Fibroblast of upper back skin (primary cell): ENCODE measurements at regions not wholly inside any gene's neighbourhood (a gene's known extent, or its start where the extent isn't known, plus 50 kb on each side); places are given as distances from the start of the nearest gene placed in this dataset.
A peak's percentile ranks its signal among the peaks of the same experiment; 100 is the strongest.
"Not testable (repeated sequence)": the region's sequence is repeated elsewhere in the genome, so short reads cannot be mapped to it uniquely, and the experiment has no call there.

Source experiments
- DNase-seq: peaks from one replicate; pipeline ENCODE4 v3.0.0-alpha.2; 2013

DNA sequence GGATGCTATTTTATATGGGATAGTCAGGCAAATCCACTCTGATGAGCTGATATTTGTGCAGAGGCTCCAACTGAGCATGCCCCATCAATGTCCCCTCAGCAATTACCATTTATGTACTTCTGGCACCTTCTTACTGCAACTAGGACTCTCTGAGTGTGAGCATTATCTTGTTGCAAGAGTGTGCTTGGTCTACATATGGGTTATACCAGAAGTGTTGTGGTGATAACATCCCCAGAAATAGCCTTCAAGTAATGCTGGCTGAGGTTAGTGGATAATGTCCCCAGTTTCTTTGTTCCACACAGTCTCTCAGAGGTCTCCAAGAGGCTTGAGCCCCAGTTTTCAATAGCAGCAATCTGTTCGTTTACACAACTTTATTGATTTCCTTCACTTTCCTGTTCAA is 408.6 kb downstream of the JRKL start:
- DNase-seq, result no peak

DNA sequence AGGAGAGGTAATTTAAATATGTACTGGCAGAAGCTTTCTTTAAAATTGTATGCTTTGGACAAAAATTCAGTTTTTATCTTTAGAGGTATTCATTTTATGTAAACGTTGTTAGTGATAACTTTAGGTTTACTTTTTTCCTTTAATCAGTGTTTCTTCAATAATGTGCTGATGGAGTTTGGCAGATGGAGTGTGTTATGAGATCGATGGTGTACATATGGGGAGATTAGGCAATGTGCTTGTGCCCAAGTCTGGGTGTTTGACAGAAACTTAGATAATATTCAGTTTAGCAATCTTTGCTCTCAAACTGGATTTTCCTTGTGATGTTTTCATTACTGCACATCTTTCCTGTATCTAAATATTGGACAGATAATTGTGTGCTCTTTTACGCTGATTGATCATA is 425.4 kb downstream of the JRKL start:
- no peak for DNase-seq

DNA sequence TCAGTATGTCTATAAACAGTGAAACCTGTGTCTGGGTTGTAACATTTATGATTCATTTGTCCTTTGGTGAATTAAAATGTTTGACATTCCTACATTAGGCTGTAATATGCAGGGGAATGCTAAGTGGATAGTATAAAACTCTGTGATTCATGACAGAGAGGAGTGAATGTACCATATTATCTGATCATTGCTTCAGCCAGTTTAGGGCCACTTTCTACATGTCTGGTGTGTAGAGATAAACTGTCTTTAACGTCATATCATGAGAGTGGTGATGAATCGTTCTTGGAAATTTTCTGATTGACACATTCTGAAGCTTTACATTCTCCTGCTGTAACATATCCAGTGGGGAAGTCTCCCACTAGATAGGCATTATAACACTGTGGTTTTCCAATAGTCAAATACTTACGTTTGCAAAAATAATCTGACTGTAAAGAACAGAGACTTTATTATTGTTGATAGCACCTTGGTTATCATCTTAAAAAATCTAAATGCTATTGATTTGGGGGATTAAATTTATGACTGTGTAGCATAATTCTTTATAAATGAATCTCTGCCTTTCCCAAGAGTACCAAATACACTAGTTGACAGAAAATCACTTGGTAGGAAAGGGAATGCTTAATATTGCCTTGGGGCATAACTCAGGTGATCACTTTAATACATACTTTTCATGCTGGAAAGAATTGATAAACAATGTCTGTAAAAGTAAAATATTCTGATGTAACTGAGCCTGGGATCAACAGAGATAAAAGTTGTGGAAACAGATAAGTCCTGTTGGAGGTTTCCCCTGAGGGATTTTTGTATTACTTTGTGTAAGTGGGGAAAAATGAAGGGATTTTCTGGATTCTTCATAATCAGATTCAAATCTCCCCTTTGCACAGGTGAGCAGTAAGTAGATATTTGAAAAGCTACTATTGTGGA is 427.9 kb downstream of the JRKL start:
- DNase-seq, result peak; percentile 43

DNA sequence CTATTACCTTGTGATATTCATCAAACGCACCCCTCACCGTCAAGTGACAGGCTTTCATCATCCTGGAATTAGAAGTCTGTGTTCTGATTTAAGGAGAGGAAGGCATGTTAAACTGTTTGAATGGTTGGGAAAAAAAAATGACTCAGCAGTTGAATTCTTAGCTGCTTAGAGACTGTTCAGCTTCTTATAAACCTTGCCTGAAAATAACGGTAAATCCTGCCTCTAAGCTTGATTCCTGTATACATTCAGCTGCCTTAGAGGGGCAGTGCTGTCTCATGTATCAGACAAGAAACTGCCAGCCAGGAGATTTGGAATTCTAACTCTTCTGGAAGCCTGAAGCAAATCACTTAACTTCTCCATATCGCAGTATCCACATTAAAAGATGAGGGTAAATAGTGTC is 437.4 kb downstream of the JRKL start:
- DNase-seq, result peak; percentile 12

DNA sequence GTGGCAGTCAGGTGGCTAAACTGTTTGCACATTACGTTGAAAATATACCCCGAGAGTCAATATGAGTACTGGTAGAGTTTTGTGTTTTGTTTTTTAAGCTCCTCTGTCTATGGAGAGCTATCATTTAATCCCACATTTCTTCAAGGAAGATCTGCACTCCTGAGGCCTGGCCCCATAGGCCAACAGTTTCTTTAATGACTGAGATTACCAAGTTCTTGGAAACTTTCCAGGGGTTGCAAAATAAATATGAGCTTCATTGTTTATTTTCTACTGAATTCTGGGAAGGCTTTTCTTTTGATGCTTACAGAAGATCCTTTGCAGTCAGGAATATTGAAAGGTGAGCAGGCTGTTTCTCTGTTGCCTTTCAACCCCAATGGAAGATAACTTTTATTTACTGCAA is 452.0 kb downstream of the JRKL start:
- DNase-seq, result no peak

DNA sequence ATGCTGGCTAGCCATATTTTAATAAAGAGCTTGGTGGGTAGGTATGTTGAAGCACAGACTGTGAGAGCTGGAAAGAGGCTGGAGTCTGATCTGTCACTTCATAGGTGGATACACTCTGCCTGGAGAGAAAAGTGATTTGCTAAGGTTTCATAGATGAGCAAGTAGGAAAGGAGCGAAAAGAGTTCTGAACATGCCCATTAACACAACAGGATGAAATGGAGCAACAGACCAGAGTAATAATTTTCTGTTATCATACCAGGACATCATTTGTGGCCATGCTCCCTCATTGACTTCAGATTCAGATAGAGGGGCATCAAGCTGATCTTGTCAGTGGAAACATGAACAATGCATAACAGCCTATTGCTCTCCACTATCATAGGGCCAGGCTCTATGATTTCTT is 452.9 kb downstream of the JRKL start:
- DNase-seq, result no peak

DNA sequence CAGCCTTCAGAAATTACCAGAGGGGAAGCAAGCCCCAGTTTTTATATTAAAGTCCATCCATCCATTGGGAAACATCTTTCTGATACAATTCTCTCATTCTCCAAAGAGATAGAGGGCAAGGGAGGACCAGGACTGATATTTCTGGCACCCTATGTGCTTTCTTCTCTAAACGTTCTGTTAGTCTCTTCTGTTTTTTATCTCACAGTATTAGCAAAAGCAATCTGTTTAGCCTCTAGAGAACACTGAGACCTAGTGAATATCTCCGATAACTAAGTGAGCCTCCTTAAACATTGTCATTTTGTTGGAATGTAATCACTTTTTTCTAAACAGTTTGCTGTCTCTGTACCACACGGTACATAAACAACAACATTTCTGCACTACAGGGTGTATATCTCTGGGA is 464.6 kb downstream of the JRKL start:
- no peak for DNase-seq

DNA sequence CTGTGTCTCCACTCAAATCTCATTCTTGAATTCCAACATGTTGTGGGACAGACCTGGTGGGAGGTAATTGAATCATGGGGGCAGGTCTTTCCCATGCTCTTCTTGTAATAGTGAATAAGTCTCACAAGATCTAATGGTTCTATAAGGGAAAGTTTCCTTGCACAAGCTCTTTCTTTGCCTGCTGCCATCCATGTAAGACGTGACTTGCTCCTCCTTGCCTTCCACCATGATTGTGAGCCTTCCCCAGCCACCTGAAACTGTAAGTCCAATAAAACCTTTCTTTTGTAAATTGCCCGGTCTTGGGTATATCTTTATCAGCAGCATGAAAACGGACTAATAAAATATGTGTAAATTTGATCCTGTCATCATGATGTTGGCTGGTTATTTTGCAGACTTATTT is 471.9 kb downstream of the JRKL start:
- not testable (repeated sequence) for DNase-seq

DNA sequence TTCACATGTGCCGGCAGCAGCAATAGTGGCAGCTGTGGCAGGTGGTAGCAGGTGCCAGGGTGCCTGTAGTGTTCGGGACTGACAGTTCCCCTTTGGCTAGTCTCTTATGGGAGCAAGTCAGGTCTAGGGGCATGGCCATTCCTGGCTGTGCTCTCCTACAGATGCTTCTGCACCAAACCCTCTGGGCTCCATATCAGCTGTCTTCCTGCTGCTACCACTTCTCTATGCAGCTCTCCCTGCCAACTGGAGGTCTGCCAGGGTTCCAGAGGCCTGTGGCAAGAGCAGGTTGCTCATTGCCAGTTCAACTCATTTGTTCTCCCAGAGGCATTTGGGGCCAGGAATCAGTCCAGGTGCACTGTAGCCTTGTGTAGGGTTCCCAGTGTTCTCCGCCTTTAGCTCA is 473.7 kb downstream of the JRKL start:
- no peak for DNase-seq

DNA sequence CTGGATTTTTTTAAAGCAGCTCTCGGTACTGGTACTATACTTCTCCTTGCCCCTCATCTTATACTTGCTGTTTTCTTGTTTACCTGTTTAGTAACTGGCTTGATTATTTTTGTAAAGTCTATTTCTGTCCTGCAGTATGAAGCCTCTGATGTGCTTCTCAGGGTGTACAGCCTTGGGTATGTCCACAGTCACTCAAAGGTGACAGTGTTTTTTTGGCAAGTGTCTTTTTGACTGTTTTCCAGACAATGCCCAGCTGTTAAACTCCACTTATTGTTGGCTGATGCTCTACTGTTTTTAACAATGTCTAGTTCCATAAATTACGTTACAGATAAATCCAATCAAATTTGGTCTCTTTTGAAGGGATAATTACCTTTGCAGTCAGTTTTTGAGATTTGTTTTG is 475.2 kb downstream of the JRKL start:
- DNase-seq, result no peak

DNA sequence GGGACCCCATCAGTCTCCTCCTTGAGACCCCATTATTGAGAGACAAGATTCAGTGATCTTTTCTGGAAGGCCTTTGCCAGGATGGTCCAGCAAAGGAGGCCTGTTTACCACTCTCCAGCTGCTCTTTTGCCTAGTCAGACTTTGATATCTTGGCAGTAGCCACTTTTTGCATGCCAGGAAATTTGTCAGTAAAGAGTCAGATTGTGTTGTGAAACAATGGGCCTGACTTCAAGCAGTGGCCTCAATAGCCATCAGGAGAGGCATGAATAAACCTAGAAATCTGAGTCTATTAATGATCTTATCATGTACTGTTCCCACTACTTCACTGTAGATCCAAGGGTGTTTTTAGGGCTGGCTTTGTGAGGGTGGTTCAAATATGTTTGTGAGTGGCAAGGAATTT is 479.4 kb downstream of the JRKL start:
- DNase-seq, result no peak

DNA sequence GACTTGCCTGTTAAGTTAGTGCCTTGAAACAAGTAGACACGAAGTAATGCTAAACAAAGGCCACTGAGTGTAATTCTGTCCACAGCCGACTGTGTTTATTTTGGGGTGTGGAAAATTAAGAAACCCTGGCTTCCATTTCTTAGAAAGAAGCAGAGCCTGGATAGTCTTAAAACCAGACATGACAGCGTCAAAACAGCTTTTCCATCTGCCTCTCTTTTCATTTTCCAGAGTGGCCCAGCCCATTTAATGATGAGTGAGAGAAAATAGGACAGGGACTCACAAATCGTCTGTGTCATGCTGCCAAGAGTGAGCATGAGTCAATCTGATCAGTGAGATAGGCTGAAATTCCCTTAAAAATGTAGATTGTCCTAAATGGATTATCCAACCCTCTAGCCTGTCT is 485.9 kb downstream of the JRKL start:
- DNase-seq, result no peak

DNA sequence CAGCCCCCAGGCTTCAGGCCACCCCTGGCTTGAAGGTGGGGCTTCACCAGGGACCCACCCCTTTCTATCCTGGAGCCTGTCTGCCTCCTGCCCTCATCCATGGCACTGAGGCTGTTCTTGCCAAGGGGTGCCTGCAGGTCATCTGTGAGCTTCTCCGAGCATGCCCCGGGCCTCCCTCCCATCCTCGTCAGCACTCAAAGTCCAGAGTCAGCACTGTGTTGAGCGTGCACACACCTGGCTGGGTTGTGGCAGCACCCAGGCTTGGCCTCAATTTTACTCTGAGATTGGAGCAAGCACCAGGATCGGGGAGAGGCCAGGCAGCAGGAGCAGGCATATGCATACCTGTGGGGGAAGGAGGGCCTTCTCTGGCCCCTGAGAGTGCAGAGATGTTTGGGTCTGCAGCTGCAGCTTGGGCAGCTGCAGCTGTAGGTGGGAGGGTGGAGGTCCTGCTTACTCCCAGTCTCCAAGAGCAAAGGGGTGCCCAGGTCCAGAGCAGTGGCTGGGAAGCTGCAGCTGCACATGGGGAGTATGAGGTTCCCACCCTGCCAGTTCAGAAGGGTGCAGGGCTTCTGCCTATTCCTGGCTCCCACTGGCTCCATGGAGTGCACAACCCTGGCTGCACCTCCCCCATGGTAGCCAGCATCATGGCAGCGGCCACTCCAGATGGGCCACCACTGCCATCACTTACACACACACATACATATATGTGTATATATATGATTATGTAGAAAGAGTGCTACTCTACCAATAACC is 488.7 kb downstream of the JRKL start:
- no peak for DNase-seq

DNA sequence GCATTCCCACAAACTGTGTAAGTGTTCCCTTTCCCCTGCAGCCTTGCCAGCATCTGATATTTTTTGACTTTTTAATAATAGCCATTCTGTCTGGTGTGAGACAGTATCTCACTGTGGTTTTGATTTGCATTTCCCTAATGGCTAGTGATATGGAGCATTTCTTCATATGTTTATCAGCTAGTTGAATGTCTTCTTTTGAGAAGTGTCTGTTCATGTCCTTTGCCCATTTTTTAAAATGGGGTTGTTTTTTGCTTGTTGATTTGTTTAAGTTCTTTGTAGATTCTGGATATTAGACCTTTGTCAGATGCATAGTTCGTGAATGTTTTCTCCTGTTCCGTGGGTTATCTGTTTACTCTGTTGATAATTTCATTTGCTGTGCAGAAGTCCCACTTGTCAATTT is 492.8 kb downstream of the JRKL start:
- not testable (repeated sequence) for DNase-seq

DNA sequence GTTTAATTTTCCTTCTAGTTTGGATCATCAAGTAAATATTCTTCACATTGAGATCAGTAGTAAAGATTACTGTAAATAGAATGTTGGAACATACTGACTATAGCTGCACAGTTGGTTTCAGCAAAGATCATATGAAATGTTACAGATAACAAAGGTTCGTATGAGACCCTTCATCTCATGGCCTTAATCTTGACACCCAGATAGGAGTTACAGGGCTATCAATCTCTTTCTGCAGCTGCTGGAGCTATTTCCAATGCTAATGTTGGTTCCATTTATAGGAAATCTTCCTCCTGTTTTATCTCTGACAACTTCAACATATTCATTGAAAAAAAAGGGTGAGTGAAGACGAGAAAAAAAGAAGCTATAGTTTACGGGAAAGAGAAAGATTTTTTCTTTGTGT is 495.6 kb downstream of the JRKL start:
- no peak for DNase-seq

DNA sequence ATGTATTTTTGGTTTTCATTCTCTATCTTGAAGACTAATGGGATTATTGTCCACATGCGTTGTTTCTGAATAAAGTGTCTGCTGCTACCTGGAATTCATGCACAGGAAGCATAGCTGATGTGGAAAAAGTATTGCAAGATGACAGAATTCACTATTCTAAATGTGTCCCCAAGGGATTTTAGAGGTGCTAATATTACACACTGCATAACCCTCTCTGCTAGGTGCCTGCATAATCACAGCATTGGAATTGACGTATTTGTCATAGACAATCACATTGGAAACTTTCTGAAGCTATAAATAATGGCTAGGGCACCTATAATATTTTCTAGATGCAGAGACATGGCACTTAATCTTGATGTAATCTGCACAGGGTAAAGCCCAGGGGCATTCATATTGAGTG is 496.1 kb downstream of the JRKL start:
- DNase-seq, result no peak

DNA sequence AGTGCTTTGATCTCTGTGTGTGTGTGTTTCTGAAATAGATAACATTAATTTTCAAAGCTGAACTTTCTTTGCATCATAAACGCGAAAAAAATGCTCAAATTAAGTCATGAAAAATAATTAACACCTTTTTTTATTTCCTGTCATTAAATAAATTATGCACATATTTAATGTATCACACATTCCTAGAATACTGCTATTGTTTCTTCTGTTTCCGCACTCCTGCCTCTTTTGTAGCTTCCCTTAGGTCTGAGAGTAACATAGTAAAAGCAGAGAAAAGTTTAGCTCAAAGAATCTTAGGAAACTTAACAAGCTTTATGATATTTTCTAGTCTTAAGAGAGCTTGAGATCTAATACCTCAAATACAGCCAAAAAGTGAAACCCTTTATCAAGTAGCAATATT is 504.2 kb downstream of the JRKL start:
- no peak for DNase-seq

DNA sequence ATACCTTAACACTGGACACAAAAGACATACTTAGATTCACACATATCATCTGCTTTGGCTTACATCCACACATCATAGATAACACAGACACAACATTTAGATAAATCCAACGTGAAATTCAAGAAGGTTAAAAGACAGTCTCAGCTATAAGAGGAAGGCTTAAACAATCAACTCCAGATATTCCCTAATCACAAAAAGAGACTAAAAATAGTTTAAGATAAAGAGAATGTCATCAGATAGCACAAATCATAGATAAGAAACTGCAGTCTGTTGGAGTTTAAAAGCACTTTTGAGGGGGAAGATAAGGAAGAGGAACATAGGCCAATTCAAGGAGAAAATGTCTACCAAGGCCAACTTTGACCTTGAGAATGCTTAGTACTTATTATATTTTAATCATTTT is 504.8 kb downstream of the JRKL start:
- no peak for DNase-seq

DNA sequence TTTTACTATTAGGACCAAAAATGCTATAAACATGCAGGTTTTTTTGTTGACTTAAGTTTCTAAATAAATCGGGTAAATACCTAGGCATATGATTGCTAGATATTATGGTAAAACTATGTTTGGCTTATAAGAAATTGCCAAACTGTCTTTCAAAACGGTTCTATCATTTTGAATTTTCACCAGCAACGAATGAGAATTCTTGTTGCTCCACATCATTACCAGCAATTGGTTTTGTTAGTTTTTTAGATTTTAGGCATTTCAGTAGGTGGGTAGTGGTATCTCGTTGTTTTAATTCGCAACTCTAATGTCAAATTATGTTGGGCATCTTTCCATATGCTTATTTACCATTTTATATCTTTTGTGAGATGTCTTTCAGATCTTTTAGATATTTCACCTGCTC is 510.2 kb downstream of the JRKL start:
- no peak for DNase-seq

DNA sequence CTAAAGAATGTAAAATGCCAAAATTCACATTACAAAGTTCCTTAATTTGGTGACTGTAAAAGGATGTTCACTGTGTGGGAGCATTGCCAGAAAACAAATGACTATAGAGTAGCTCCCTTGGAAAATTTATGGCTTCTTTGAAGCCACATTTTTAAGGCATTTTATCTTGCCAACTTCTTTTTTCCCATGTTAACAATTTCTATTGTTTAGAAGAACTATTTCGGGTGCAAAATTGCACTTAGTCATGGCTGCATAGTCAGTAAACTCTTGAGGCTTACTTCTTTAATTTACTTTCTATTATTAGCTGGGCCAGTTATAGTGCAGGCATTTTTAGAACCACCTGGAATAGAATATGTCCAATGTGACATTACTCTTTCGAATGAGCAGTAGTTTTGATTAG is 515.3 kb downstream of the JRKL start:
- DNase-seq, result no peak

DNA sequence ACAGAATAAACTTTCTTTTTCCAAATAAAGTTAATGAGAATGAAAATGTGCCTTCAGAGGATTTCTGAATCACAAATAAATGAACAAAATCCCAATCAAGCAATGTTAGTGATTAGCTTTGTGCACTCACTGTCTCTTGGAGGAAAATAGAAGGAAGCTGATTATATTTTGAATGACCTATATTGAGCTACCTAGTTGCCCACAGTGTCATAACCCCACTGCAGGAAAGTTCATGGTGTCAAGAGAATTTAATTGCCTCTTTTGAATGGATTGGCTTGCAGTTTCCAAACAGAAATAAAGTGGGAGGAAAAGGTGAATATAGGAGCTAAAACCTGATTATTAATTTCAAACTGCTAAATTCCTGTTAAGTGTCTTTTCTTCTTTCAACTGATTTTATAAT is 515.9 kb downstream of the JRKL start:
- no peak for DNase-seq

DNA sequence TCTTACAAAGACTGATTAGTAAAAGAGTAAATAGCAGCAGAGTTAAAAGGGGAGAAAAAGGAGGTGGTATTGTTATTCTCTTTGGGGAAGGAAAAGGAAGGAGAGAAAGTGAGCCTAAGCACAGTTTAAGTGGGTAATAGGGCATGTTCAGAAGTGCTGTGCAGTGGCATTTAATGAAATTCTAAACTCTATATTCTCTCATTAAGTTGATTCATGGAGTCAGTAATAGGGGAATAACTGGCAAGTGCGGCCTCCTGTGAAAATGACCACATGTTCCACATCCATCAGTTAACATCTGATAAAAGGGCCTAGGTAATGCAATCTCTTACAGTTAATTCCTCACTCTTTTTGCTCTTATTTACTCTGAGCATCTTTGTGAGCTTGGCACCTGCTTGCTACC is 516.7 kb downstream of the JRKL start:
- DNase-seq, result no peak

DNA sequence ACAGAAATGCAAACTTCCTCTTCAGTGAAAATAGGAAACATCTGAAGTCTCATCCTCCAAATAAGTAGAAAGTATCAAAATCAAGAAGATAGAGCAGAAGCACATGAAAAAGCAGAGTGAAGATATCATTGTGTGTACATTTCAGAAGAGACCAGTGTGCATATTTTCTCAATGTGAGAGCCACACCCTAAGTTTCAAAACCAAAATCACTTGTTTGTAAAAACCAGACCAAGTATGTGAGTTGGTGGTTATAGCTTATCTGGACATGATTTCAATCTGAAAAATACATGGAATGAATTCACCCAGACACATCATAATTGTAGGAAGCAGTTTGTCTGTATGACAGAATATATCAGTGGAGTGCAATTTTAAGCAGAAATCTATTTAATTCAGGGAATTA is 536.0 kb downstream of the JRKL start:
- DNase-seq, result no peak

DNA sequence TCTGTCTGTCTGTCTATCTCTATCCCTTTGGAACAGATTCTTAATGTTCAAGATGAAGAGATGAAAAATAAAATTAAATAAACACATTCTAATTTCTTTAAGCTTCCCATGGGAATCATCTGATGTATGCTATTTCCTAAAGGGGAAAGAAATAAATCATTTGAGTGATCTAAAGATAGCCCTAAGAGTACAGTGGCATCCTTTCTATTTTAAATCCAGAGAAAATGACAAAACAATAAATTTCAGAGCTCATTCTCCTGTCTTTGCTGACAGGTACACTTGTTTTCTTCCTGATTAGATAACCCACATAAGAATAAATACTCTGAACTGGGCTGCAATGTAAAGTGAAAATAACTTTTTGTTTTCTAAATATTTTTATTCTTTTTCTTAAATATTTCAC is 550.4 kb downstream of the JRKL start:
- DNase-seq, result no peak

DNA sequence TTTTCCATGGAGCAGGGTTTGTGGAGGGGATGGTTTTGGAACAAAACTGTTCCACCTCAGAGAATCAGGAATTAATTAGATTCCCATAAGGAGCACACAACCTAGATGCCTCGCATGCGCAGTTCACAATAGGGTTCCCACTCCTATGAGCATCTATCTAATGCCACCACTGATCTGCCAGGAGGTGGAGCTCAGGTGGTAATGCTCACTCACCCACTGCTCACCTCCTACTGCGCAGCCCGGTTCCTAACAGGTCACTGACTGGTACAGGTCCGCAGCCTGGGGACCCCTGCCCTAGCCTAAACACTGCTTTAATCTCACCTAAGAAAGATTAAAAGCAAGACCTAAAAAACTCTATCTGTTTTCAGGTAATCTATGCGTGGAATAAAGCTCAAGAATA is 553.0 kb downstream of the JRKL start:
- no peak for DNase-seq
